GM12892 (cell line): ENCODE measurements at regions not wholly inside any gene's neighbourhood (a gene's known extent, or its start where the extent isn't known, plus 50 kb on each side); places are given as distances from the start of the nearest gene placed in this dataset.

ENCODE experiments used
- POLR2A ChIP-seq: IDR thresholded peaks from 2 replicates; pipeline ENCODE4 v1.6.1; 2011; ENCODE audit warnings: low read depth, low read length, control low read depth
- POLR2AphosphoS5 ChIP-seq: IDR thresholded peaks from 2 replicates; pipeline ENCODE4 v1.6.1; 2011; ENCODE audit warnings: low read depth, low read length, control low read depth
- TAF1 ChIP-seq: IDR thresholded peaks from 2 replicates; pipeline ENCODE4 v1.6.1; 2011; ENCODE audit warnings: low read depth, mild to moderate bottlenecking, control low read depth, low read length, borderline replicate concordance

- TF ChIP-seq POLR2AphosphoS5 (no peak), TAF1 (no peak), POLR2A (no peak)
Observed at GRCh38 chr2:160582490-160583145, 89.0 kb upstream of the RBMS1 start.
